IMR-90 (cell line): ENCODE measurements at regions not wholly inside any gene's neighbourhood (a gene's known extent, or its start where the extent isn't known, plus 50 kb on each side); places are given as distances from the start of the nearest gene placed in this dataset.

Experiments
- ATAC-seq: fragments of 200-7000 bp; cut with Tn5 transposase; 2 replicates; pipeline ENCODE4 v1.9.1; 2020; ENCODE audit warnings: low read depth, mild to moderate bottlenecking, moderate library complexity
- BruUV-seq: library from RNA; stranded (reverse); fragments of 400-500 nt; replicated peaks from 2 replicates; lab custom pipeline; 2021; lab: Mats Ljungman, UMichigan
- CTCF ChIA-PET: fragments of 300-600 bp; formaldehyde crosslinking; extraction: SDS; loops from one replicate; lab custom pipeline; 2021; ENCODE audit warnings: antibody characterized with exemption; lab: Yijun Ruan, JAX
- POLR2A ChIA-PET: fragments of 300-600 bp; sonication (Branson Sonifier 250); formaldehyde crosslinking; loops from one replicate; lab custom pipeline; 2022; ENCODE audit warnings: antibody characterized with exemption; ENCODE audit not compliant: unreplicated experiment; lab: Charles Lee
- DNase-seq: peaks from one replicate; pipeline ENCODE4 v3.0.0; 2013
- H2AFZ ChIP-seq: replicated peaks from 2 replicates; pipeline ENCODE3; 2013; ENCODE audit warnings: low read length, mild to moderate bottlenecking; ENCODE audit not compliant: poor library complexity
- H2AK5ac ChIP-seq: 2 replicates; pipeline ENCODE4 v1.6.1; 2013; ENCODE audit warnings: low read depth, low read length, inconsistent platforms
- H2AK9ac ChIP-seq: replicated peaks from 2 replicates; pipeline ENCODE3; 2013; ENCODE audit warnings: mild to moderate bottlenecking, low read depth, low read length, moderate library complexity; ENCODE audit not compliant: poor library complexity
- H2BK120ac ChIP-seq: 2 replicates; pipeline ENCODE4 v1.6.1; 2013; ENCODE audit warnings: low read depth, low read length, inconsistent platforms
- H2BK15ac ChIP-seq: 3 replicates; pipeline ENCODE4 v1.6.1; 2013; ENCODE audit warnings: low read depth, low read length, inconsistent platforms
- H2BK20ac ChIP-seq: 2 replicates; pipeline ENCODE4 v1.6.1; 2013; ENCODE audit warnings: low read depth, mild to moderate bottlenecking, inconsistent platforms, low read length, moderate library complexity
- H2BK5ac ChIP-seq: 2 replicates; pipeline ENCODE4 v1.6.1; 2013; ENCODE audit warnings: mild to moderate bottlenecking, low read depth, low read length, inconsistent platforms; ENCODE audit not compliant: poor library complexity, severe bottlenecking
- H3K14ac ChIP-seq: replicated peaks from 2 replicates; pipeline ENCODE4 v1.6.1; 2013; ENCODE audit warnings: low read depth, low read length, inconsistent platforms
- H3K18ac ChIP-seq: 2 replicates; pipeline ENCODE4 v1.6.1; 2013; ENCODE audit warnings: low read depth, low read length, control low read depth
- H3K23ac ChIP-seq: 2 replicates; pipeline ENCODE4 v1.6.1; 2013; ENCODE audit warnings: low read depth, low read length, inconsistent platforms
- H3K27ac ChIP-seq: 2 replicates; pipeline ENCODE4 v1.5.1; 2013; ENCODE audit warnings: mild to moderate bottlenecking, control low read depth, low read length; ENCODE audit not compliant: insufficient read depth
- H3K27me3 ChIP-seq: 2 replicates; pipeline ENCODE4 v1.6.1; 2013; ENCODE audit warnings: low read length; ENCODE audit not compliant: control insufficient read depth, insufficient read depth
- H3K36me3 ChIP-seq: 2 replicates; pipeline ENCODE4 v1.6.1; 2013; ENCODE audit warnings: low read length, mixed read lengths; ENCODE audit not compliant: control insufficient read depth, insufficient read depth
- H3K4ac ChIP-seq: 2 replicates; pipeline ENCODE4 v1.6.1; 2013; ENCODE audit warnings: low read depth, low read length, inconsistent platforms
- H3K4me1 ChIP-seq: 2 replicates; pipeline ENCODE4 v1.6.1; 2013; ENCODE audit warnings: low read length, mixed read lengths; ENCODE audit not compliant: control insufficient read depth, insufficient read depth
- H3K4me2 ChIP-seq: 2 replicates; pipeline ENCODE4 v1.6.1; 2013; ENCODE audit warnings: low read depth, mild to moderate bottlenecking, control low read depth, low read length, moderate library complexity
- H3K4me3 ChIP-seq: 2 replicates; pipeline ENCODE4 v1.5.1; 2013; ENCODE audit warnings: low read depth, mild to moderate bottlenecking, control low read depth, low read length, moderate library complexity; ENCODE audit not compliant: insufficient read depth
- H3K56ac ChIP-seq: 2 replicates; pipeline ENCODE4 v1.6.1; 2013; ENCODE audit warnings: low read length, inconsistent platforms; ENCODE audit not compliant: insufficient read depth; ENCODE audit errors: extremely low read depth
- H3K79me1 ChIP-seq, 2 experiments: 2 replicates each; pipeline ENCODE4 v1.6.1; 2013; ENCODE audit warnings: low read length in 2 of 2, inconsistent platforms in 1 of 2, low read depth in 1 of 2
- H3K9ac ChIP-seq: 2 replicates; pipeline ENCODE4 v1.6.1; 2013; ENCODE audit warnings: low read depth, low read length, control low read depth
- H3K9me1 ChIP-seq: 2 replicates; pipeline ENCODE4 v1.6.1; 2013; ENCODE audit warnings: low read length, inconsistent platforms; ENCODE audit not compliant: insufficient read depth
- H3K9me3 ChIP-seq: 2 replicates; pipeline ENCODE4 v1.6.1; 2013; ENCODE audit warnings: low read length; ENCODE audit not compliant: control insufficient read depth, insufficient read depth
- H4K20me1 ChIP-seq: 2 replicates; pipeline ENCODE4 v1.6.1; 2013; ENCODE audit warnings: low read length, inconsistent platforms; ENCODE audit not compliant: insufficient read depth
- H4K5ac ChIP-seq: 2 replicates; pipeline ENCODE4 v1.6.1; 2013; ENCODE audit warnings: mild to moderate bottlenecking, low read depth, low read length, control low read depth
- H4K8ac ChIP-seq, 2 experiments: 2 replicates each; pipeline ENCODE4 v1.6.1; 2013; ENCODE audit warnings: low read depth in 2 of 2, low read length in 2 of 2, control low read depth in 1 of 2, inconsistent platforms in 1 of 2
- H4K91ac ChIP-seq: 2 replicates; pipeline ENCODE4 v1.6.1; 2013; ENCODE audit warnings: low read depth, low read length, inconsistent platforms; ENCODE audit not compliant: insufficient read depth
- BHLHE40 ChIP-seq: fragments of 150-350 bp; IDR thresholded peaks from 2 replicates; pipeline ENCODE4 v1.6.1; 2016; ENCODE audit warnings: mild to moderate bottlenecking, low read depth, low read length
- CEBPB ChIP-seq: IDR thresholded peaks from 2 replicates; pipeline ENCODE4 v1.6.1; 2012; ENCODE audit warnings: low read depth, low read length, improper control_type of control experiment
- CHD1 ChIP-seq: IDR thresholded peaks from 2 replicates; pipeline ENCODE4 v1.6.1; 2012; ENCODE audit warnings: low read depth, low read length, improper control_type of control experiment
- CTCF ChIP-seq: conservative IDR thresholded peaks from 2 replicates; pipeline ENCODE4 v1.5.1; 2012; ENCODE audit warnings: mild to moderate bottlenecking, low read depth, low read length, improper control_type of control experiment
- ELK1 ChIP-seq: fragments of 150-350 bp; IDR thresholded peaks from 2 replicates; pipeline ENCODE4 v1.6.1; 2016; ENCODE audit warnings: low read depth, mild to moderate bottlenecking, low read length, moderate library complexity, borderline replicate concordance
- FOS ChIP-seq: fragments of 150-350 bp; IDR thresholded peaks from 2 replicates; pipeline ENCODE4 v1.6.1; 2016; ENCODE audit warnings: low read depth, low read length
- MAFK ChIP-seq: IDR thresholded peaks from 2 replicates; pipeline ENCODE4 v1.6.1; 2012; ENCODE audit warnings: low read depth, low read length, improper control_type of control experiment
- MXI1 ChIP-seq: IDR thresholded peaks from 2 replicates; pipeline ENCODE4 v1.6.1; 2012; ENCODE audit warnings: low read depth, mild to moderate bottlenecking, low read length, moderate library complexity, borderline replicate concordance
- POLR2A ChIP-seq: IDR thresholded peaks from 2 replicates; pipeline ENCODE4 v1.6.1; 2012; ENCODE audit warnings: mild to moderate bottlenecking, low read depth, low read length
- RCOR1 ChIP-seq: IDR thresholded peaks from 2 replicates; pipeline ENCODE4 v1.6.1; 2012; ENCODE audit warnings: mild to moderate bottlenecking, low read length, improper control_type of control experiment; ENCODE audit not compliant: insufficient replicate concordance
- WGBS, 2 experiments: methylation state at CpG; one replicate each; pipeline versions ENCODE4 v1.1.5 to v1.1.7; 2013; ENCODE audit warnings: missing lambda C conversion rate in 2 of 2; ENCODE audit not compliant: insufficient read length in 1 of 2; ENCODE audit errors: extremely low coverage in 2 of 2; 5-methylcytosine and 5-hydroxymethylcytosine counted together
- dilution Hi-C: fragments of 300-500 bp; cut with HindIII; formaldehyde crosslinking; loops from one replicate; pipeline ENCODE4 v1.14.3; 2018; ENCODE audit warnings: low sequenced_read_pairs; ENCODE audit not compliant: unreplicated experiment
- in situ Hi-C: fragments of 300-500 bp; cut with MboI; formaldehyde crosslinking; loops from 3 replicates; pipeline ENCODE4 v1.14.3; 2019; ENCODE audit warnings: low sequenced_read_pairs, inconsistent platforms, mixed read lengths
- intact Hi-C: fragments of 100-400 bp; cut with micrococcal nuclease; formaldehyde crosslinking; loops from 2 replicates; pipeline ENCODE4 v1.10.0; 2022

- WGBS, 2 experiments, result 0 to 100% methylated on average over 1 of the region's 3 CpGs
- ATAC-seq (no peak), DNase-seq (no peak)
- H3K56ac ChIP-seq, result no peak overlapping the region
- H2BK15ac ChIP-seq, result no peak overlapping the region
- no peak overlapping the region for H4K91ac ChIP-seq
- H3K79me1 ChIP-seq, result no peaks in the 10 kb centered on the region
- H3K27me3 ChIP-seq, result no peaks in the 10 kb centered on the region
- in situ Hi-C loops (no loop called here), dilution Hi-C loops (no loop called here), intact Hi-C loops (no loop called here)
- CTCF ChIA-PET, result no interaction called here
- no peak overlapping the region for H3K14ac ChIP-seq
- no peak overlapping the region for H4K8ac ChIP-seq
- no peak overlapping the region for H2AK5ac ChIP-seq
- H3K4me2 ChIP-seq, result no peak overlapping the region
- no peak overlapping the region for H2BK20ac ChIP-seq
- H3K18ac ChIP-seq, result no peak overlapping the region
- BruUV-seq, result no TSS peak
- no peak overlapping the region for H4K5ac ChIP-seq
- H2BK120ac ChIP-seq, result no peak overlapping the region
- H3K4me1 ChIP-seq, result no peaks in the 10 kb centered on the region
- H3K36me3 ChIP-seq, result no peaks in the 10 kb centered on the region
- H2AFZ ChIP-seq, result no peak overlapping the region
- H3K9ac ChIP-seq, result no peak overlapping the region
- H2BK5ac ChIP-seq, result no peak overlapping the region
- H4K20me1 ChIP-seq, result no peaks in the 10 kb centered on the region
- POLR2A ChIA-PET, result no interaction called here
- H3K27ac ChIP-seq, result no peak overlapping the region
- no peaks in the 10 kb centered on the region for H3K9me1 ChIP-seq
- peaks cover 12% of the 10 kb centered on the region for H3K9me3 ChIP-seq
- no peak overlapping the region for H2AK9ac ChIP-seq
- no peak overlapping the region for H3K4ac ChIP-seq
- no peak overlapping the region for H3K23ac ChIP-seq
- TF ChIP-seq BHLHE40 (no peak), MXI1 (no peak), POLR2A (no peak), ELK1 (no peak), MAFK (no peak), CHD1 (no peak), RCOR1 (no peak), FOS (no peak), CTCF (no peak), CEBPB (no peak)
- H3K4me3 ChIP-seq, result no peak overlapping the region
These were observed 118.4 kb downstream of the SUDS3 start for GRCh38 chr12:118494776-118495175.
